GM21786 (cell line): ENCODE measurements at regions not wholly inside any gene's neighbourhood (a gene's known extent, or its start where the extent isn't known, plus 50 kb on each side); places are given as distances from the start of the nearest gene placed in this dataset.

Experiments
- ATAC-seq: cut with Tn5 transposase; IDR thresholded peaks from one replicate; pipeline ENCODE4 v1.9.1; 2021; ENCODE audit not compliant: unreplicated experiment

GRCh38 chr6:47118611-47119010, 76.5 kb upstream of the ADGRF1 start:
- ATAC-seq = no peak

- ATAC-seq = no peak
These were observed 75.2 kb upstream of the ADGRF1 start for GRCh38 chr6:47117314-47117713.

GRCh38 chr6:47116606-47117005, 74.5 kb upstream of the ADGRF1 start:
- no peak for ATAC-seq

- ATAC-seq = no peak
These were observed 74.0 kb upstream of the ADGRF1 start for GRCh38 chr6:47116086-47116485.

GRCh38 chr6:47114460-47114859, 72.3 kb upstream of the ADGRF1 start:
- no peak for ATAC-seq

- no peak for ATAC-seq
These were observed 70.2 kb upstream of the ADGRF1 start for GRCh38 chr6:47112317-47112716.

- ATAC-seq = no peak
These were observed 69.6 kb upstream of the ADGRF1 start for GRCh38 chr6:47111685-47112084.

- no peak for ATAC-seq
These were observed 67.1 kb upstream of the ADGRF1 start for GRCh38 chr6:47109281-47109680.

GRCh38 chr6:47106721-47107197, 64.6 kb upstream of the ADGRF1 start:
- ATAC-seq = no peak

- ATAC-seq = no peak
These were observed 64.1 kb upstream of the ADGRF1 start for GRCh38 chr6:47106216-47106615.

GRCh38 chr6:47105469-47106178, 63.5 kb upstream of the ADGRF1 start:
- no peak for ATAC-seq

- ATAC-seq = no peak
These were observed 61.8 kb upstream of the ADGRF1 start for GRCh38 chr6:47103931-47104330.

- no peak for ATAC-seq
These were observed 60.2 kb upstream of the ADGRF1 start for GRCh38 chr6:47102331-47102730.

- ATAC-seq = no peak
These were observed 56.5 kb upstream of the ADGRF1 start for GRCh38 chr6:47098570-47098993.

GRCh38 chr6:47097092-47097945, 55.2 kb upstream of the ADGRF1 start:
- peak; percentile 96 for ATAC-seq

GRCh38 chr6:47096211-47096895, 54.2 kb upstream of the ADGRF1 start:
- no peak for ATAC-seq

GRCh38 chr6:47094241-47094925, 52.3 kb upstream of the ADGRF1 start:
- ATAC-seq = no peak

GRCh38 chr6:47093169-47093568, 51.0 kb upstream of the ADGRF1 start:
- no peak for ATAC-seq

GRCh38 chr6:47091886-47092668, 49.9 kb upstream of the ADGRF1 start:
- ATAC-seq = no peak
